GM08714 (cell line): ENCODE measurements at regions not wholly inside any gene's neighbourhood (a gene's known extent, or its start where the extent isn't known, plus 50 kb on each side); places are given as distances from the start of the nearest gene placed in this dataset.
"Not testable (repeated sequence)": the region's sequence is repeated elsewhere in the genome, so short reads cannot be mapped to it uniquely, and the experiment has no call there.

Experiments
- H3K4me3 ChIP-seq: fragments of 200-500 bp; sonication (Bioruptor generic); 2 replicates; pipeline ENCODE4 v1.5.1; 2014; ENCODE audit warnings: mild to moderate bottlenecking, low read length, inconsistent platforms
- ZNF274 ChIP-seq: IDR thresholded peaks from 2 replicates; pipeline ENCODE4 v1.6.1; 2012; ENCODE audit warnings: mild to moderate bottlenecking, low read depth, low read length

- no peak overlapping the region for H3K4me3 ChIP-seq
- no peak for TF ChIP-seq ZNF274
Observed at GRCh38 chr15:96046620-96047240, 283.8 kb upstream of the NR2F2 start.

GRCh38 chr15:96047255-96047931 lies 283.1 kb upstream of the NR2F2 start:
- no peak for TF ChIP-seq ZNF274
- no peak overlapping the region for H3K4me3 ChIP-seq

GRCh38 chr15:96049323-96049722 lies 281.2 kb upstream of the NR2F2 start:
- H3K4me3 ChIP-seq: no peak overlapping the region

GRCh38 chr15:96049766-96050165 lies 280.7 kb upstream of the NR2F2 start:
- H3K4me3 ChIP-seq: no peak overlapping the region
- no peak for TF ChIP-seq ZNF274

More at GRCh38 chr15:96049323-96049722, 281.2 kb upstream of the NR2F2 start:
- TF ChIP-seq ZNF274: no peak

DNA sequence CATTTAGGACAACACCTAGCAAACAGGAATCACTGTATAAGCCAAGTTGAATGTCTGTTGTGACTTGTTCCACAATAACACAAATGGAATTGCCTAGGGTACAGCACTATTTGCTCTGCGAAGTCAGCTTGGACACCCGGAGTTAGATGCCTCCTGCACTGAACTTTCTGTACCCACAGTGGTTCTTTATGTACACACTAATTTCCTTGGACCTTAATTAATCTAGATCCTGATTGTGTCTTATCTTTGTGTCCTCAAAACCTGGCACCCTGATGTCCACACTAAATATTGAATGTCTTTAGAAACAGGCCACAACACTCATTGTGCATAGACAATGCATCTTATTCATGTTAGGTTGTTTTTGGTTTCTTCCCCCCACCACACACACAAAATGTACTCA lies 278.9 kb upstream of the NR2F2 start:
- no peak overlapping the region for H3K4me3 ChIP-seq
- TF ChIP-seq ZNF274: no peak

- no peak overlapping the region for H3K4me3 ChIP-seq
- TF ChIP-seq ZNF274: no peak
Observed at GRCh38 chr15:96052154-96052553, 278.3 kb upstream of the NR2F2 start.

DNA sequence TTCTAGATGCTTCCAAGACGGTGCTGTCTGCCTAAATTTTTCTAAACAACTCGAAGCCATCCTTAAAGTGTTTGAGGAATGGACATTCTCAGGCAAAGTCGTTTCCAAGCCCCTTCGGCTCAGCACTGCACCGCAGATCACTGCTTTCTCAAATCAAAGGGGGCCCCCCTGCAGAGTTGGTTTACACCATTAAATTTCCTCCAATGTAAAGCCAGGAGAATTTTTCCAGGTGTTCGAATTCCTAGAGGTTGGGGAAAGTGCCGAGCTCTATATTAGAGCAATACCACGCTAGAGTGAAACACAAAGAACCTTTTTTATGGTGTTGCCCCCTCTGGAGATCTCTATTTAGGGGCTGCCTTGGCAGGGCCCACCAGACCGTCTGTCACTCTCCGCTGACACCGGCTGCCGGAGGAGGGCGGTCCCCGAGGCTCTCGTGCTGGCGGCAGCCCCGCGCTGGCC lies 277.9 kb upstream of the NR2F2 start:
- H3K4me3 ChIP-seq: peak overlapping the region; percentile 15; the same call in 1 of the 2 replicates
- TF ChIP-seq ZNF274: no peak

GRCh38 chr15:96053031-96053780 lies 277.3 kb upstream of the NR2F2 start:
- H3K4me3 ChIP-seq: peak overlapping the region; percentile 15; the same call in 1 of the 2 replicates
- no peak for TF ChIP-seq ZNF274

GRCh38 chr15:96053781-96054428 lies 276.6 kb upstream of the NR2F2 start:
- peak overlapping the region; percentile 15; the same call in 1 of the 2 replicates for H3K4me3 ChIP-seq
- TF ChIP-seq ZNF274: no peak

- TF ChIP-seq ZNF274: no peak
- H3K4me3 ChIP-seq: no peak overlapping the region
Observed at GRCh38 chr15:96054621-96055020, 275.9 kb upstream of the NR2F2 start.

DNA sequence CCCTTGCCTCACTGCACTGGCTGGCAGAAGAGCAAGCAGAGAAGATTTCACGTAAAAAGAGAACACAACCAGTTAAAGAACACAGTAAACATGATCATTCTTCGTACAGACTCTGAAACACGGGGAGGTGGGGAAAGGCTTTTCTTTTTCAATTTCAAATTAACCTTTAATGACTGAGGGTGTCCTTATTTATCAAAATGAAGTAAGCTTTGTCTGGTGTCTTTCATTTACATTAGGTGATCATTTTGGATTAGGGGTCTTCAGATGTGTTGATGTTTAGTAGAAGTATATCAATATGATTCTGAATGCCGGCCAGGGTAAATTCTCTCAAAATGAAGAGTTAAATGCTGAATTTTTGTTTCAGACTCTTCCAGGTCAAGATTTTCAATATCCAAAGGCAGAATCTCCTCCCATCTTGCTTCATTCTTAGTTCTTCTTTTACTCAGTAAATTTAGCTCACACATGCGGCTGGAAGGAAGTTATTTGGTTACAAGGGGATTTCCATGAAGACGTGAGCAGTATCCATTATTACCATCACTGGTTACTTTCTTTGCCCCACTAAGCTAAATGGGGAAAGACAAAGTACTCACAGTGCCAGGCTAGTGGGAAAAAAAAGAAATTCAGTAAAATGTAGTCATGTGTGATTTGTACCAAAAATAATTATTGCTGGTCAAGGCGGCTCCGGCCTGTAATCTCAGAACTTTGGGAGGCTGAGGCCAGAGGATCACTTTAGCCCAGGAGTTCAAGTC lies 272.2 kb upstream of the NR2F2 start:
- H3K4me3 ChIP-seq: no peak overlapping the region
- no peak for TF ChIP-seq ZNF274

DNA sequence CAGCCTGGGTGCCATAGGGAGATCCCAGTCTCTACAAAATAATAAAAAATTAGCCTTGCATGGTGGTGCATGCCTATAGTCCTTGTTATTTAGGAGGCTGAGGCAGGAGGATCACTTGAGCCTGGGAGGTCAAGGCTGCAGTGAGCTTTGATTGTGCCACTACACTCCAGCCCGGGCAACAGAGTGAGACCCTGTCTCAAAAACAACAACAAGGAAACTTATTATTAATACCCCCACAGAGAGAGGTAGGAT lies 271.7 kb upstream of the NR2F2 start:
- not testable (repeated sequence) for H3K4me3 ChIP-seq

DNA sequence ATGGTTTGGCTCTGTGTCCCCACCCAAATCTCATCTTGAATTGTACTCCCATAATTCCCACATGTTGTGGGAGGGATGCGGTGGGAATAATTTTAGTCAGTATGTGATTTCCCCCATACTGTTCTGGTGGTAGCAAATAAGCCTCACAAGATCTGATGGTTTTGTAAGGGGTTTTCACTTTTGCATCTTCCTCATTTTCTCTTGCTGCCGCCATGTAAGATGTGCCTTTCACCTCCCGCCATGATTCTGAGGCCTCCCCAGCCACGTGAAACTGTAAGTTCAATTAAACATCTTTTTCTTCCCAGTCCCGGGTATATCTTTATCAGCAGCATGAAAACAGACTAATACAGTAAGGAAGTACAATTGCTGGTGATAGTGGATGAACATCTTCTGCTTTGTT lies 269.9 kb upstream of the NR2F2 start:
- not testable (repeated sequence) for H3K4me3 ChIP-seq

DNA sequence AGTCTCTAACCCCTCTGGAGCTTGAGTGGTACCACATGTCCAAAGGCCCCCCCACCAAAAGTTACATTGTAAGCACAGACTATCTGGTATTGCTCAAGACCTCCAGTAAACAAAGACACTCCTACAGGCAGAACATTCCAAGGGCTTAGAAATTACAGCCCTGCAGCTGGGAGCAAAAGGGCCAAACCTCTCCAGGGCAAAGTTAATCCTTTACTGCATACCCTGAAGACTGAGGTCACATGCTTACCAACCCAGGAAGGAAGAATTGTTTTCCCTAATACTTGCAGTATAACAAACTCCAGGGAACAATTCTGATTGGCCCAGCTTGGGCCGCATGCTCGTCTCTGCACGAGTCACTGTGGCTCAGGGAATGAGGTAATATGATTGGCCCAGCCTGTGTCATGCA lies 266.1 kb upstream of the NR2F2 start:
- TF ChIP-seq ZNF274: no peak

More for the DNA sequence above, 266.1 kb upstream of the NR2F2 start:
- H3K4me3 ChIP-seq: no peak overlapping the region
